Spleen (tissue), 7 donors: ENCODE measurements at regions not wholly inside any gene's neighbourhood (a gene's known extent, or its start where the extent isn't known, plus 50 kb on each side); places are given as distances from the start of the nearest gene placed in this dataset.

Source experiments
- POLR2A ChIP-seq, 3 donors: fragments of 450-650 bp; IDR thresholded peaks; one replicate each; pipeline ENCODE4 v1.5.1; 2017; ENCODE audit warnings: antibody characterized with exemption in 3 of 3, mild to moderate bottlenecking in 1 of 3
- POLR2AphosphoS5 ChIP-seq, 3 donors: sonication (generic); formaldehyde crosslinking; IDR thresholded peaks; one replicate each; pipeline ENCODE4 v1.5.1; 2017; ENCODE audit warnings: antibody characterized with exemption in 3 of 3
- TF ChIP-seq, protein P1 (sequence below), 11 experiments: fragments of 200-600 bp in 7 of 11; fragments of 450-650 bp in 4 of 11; sonication (generic) in 4 of 11; IDR thresholded peaks in 8 of 11; conservative IDR thresholded peaks in 3 of 11; 1 replicate in 7 of 11; 2 replicates in 4 of 11; pipeline versions ENCODE4 v1.4.0 to v1.8.0; 2016 to 2021; ENCODE audit warnings: antibody characterized with exemption in 11 of 11, inconsistent platforms in 4 of 11, mild to moderate bottlenecking in 1 of 11
- donor health status: DM: no; HTN: no; CAD: no; lungs with moderate emphysema.
- donor health status: DM: no; HTN: no; CAD: no.
- donor health status: DM: no; HTN: no; CAD: no.

DNA sequence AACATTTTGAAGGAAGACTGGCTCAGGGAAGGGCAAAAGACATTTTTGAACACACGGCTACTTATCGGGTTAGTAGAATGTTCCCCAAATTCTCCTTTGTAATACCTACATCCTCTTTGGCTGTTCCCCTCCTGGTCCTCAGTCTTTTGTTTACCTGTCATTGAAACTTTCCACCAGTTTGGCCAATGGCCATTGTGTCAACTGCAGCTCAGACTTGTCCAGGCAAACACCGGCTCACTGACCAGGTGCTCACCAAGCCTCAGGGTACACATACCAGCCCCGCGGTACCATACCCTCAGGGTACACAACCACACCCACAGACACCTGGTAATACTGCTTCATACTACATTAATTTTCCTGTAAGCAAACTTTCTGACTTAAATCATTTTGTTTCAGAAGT is 84.8 kb upstream of the ZNF648 start:
- TF ChIP-seq POLR2A (IDR thresholded peaks at IDR 0.05): no peak
- TF ChIP-seq, protein P1, sequence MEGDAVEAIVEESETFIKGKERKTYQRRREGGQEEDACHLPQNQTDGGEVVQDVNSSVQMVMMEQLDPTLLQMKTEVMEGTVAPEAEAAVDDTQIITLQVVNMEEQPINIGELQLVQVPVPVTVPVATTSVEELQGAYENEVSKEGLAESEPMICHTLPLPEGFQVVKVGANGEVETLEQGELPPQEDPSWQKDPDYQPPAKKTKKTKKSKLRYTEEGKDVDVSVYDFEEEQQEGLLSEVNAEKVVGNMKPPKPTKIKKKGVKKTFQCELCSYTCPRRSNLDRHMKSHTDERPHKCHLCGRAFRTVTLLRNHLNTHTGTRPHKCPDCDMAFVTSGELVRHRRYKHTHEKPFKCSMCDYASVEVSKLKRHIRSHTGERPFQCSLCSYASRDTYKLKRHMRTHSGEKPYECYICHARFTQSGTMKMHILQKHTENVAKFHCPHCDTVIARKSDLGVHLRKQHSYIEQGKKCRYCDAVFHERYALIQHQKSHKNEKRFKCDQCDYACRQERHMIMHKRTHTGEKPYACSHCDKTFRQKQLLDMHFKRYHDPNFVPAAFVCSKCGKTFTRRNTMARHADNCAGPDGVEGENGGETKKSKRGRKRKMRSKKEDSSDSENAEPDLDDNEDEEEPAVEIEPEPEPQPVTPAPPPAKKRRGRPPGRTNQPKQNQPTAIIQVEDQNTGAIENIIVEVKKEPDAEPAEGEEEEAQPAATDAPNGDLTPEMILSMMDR (IDR thresholded peaks at IDR 0.05 in 8 of 11, conservative IDR thresholded peaks at IDR 0.05 in 3 of 11): no peak
- TF ChIP-seq POLR2AphosphoS5 (IDR thresholded peaks at IDR 0.05): no peak
